A673 (cell line): ENCODE measurements at regions not wholly inside any gene's neighbourhood (a gene's known extent, or its start where the extent isn't known, plus 50 kb on each side); places are given as distances from the start of the nearest gene placed in this dataset.

ENCODE experiments used
- EZH2 ChIP-seq: fragments of 200-600 bp; sonication (generic); IDR thresholded peaks from 2 replicates; pipeline ENCODE4 v1.6.1; 2017; ENCODE audit warnings: borderline replicate concordance, low read depth, mild to moderate bottlenecking, mixed read lengths, antibody characterized with exemption, low read length; ENCODE audit not compliant: poor library complexity, severe bottlenecking
- TF ChIP-seq, protein P1 (sequence below): fragments of 300-800, 200-600 bp; sonication (generic); conservative IDR thresholded peaks from 2 replicates; pipeline ENCODE4 v1.5.1; 2017; ENCODE audit warnings: low read depth, mild to moderate bottlenecking, antibody characterized with exemption, low read length, moderate library complexity, mixed read lengths

GRCh38 chr3:102916532-102916931, 481.7 kb downstream of the ZPLD1 start:
- TF ChIP-seq EZH2, result no peak
- TF ChIP-seq, protein P1, sequence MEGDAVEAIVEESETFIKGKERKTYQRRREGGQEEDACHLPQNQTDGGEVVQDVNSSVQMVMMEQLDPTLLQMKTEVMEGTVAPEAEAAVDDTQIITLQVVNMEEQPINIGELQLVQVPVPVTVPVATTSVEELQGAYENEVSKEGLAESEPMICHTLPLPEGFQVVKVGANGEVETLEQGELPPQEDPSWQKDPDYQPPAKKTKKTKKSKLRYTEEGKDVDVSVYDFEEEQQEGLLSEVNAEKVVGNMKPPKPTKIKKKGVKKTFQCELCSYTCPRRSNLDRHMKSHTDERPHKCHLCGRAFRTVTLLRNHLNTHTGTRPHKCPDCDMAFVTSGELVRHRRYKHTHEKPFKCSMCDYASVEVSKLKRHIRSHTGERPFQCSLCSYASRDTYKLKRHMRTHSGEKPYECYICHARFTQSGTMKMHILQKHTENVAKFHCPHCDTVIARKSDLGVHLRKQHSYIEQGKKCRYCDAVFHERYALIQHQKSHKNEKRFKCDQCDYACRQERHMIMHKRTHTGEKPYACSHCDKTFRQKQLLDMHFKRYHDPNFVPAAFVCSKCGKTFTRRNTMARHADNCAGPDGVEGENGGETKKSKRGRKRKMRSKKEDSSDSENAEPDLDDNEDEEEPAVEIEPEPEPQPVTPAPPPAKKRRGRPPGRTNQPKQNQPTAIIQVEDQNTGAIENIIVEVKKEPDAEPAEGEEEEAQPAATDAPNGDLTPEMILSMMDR, result no peak
